ENCODE measurements at regions not wholly inside any gene's neighbourhood (a gene's known extent, or its start where the extent isn't known, plus 50 kb on each side); places are given as distances from the start of the nearest gene placed in this dataset.
A peak's percentile ranks its signal among the peaks of the same experiment; 100 is the strongest.

- no peak overlapping the region for H3K4me3 Mint-ChIP-seq (ENCODE audit: low read depth)
- no peaks in the 10 kb centered on the region for H3K9me3 Mint-ChIP-seq (ENCODE audit: low read depth)
- no peaks in the 10 kb centered on the region for H3K4me1 Mint-ChIP-seq (ENCODE audit: low read depth)
Measured at GRCh38 chr2:13240061-13240460, 523.3 kb downstream of the TRIB2 start.

GRCh38 chr2:13240789-13241487 lies 524.2 kb downstream of the TRIB2 start:
- no peaks in the 10 kb centered on the region for H3K27me3 Mint-ChIP-seq
- no peaks in the 10 kb centered on the region for H3K4me1 Mint-ChIP-seq (ENCODE audit: low read depth)
- no peak for DNase-seq (ENCODE audit: low spot score, unreplicated experiment)
- H3K27ac Mint-ChIP-seq, result no peak overlapping the region
- H3K36me3 Mint-ChIP-seq (ENCODE audit: insufficient read depth), result no peaks in the 10 kb centered on the region
- no peak overlapping the region for H3K4me3 Mint-ChIP-seq (ENCODE audit: low read depth)
- no peaks in the 10 kb centered on the region for H3K9me3 Mint-ChIP-seq (ENCODE audit: low read depth)
- TF ChIP-seq, protein P1, sequence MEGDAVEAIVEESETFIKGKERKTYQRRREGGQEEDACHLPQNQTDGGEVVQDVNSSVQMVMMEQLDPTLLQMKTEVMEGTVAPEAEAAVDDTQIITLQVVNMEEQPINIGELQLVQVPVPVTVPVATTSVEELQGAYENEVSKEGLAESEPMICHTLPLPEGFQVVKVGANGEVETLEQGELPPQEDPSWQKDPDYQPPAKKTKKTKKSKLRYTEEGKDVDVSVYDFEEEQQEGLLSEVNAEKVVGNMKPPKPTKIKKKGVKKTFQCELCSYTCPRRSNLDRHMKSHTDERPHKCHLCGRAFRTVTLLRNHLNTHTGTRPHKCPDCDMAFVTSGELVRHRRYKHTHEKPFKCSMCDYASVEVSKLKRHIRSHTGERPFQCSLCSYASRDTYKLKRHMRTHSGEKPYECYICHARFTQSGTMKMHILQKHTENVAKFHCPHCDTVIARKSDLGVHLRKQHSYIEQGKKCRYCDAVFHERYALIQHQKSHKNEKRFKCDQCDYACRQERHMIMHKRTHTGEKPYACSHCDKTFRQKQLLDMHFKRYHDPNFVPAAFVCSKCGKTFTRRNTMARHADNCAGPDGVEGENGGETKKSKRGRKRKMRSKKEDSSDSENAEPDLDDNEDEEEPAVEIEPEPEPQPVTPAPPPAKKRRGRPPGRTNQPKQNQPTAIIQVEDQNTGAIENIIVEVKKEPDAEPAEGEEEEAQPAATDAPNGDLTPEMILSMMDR (IDR thresholded peaks at IDR 0.05; ENCODE audit: unreplicated experiment), result no peak

More at GRCh38 chr2:13240061-13240460, 523.3 kb downstream of the TRIB2 start:
- DNase-seq (ENCODE audit: low spot score, unreplicated experiment), result no peak
- no peaks in the 10 kb centered on the region for H3K27me3 Mint-ChIP-seq
- H3K27ac Mint-ChIP-seq, result no peak overlapping the region
- TF ChIP-seq, protein P1 (IDR thresholded peaks at IDR 0.05; ENCODE audit: unreplicated experiment), result no peak
- no peaks in the 10 kb centered on the region for H3K36me3 Mint-ChIP-seq (ENCODE audit: insufficient read depth)

DNA sequence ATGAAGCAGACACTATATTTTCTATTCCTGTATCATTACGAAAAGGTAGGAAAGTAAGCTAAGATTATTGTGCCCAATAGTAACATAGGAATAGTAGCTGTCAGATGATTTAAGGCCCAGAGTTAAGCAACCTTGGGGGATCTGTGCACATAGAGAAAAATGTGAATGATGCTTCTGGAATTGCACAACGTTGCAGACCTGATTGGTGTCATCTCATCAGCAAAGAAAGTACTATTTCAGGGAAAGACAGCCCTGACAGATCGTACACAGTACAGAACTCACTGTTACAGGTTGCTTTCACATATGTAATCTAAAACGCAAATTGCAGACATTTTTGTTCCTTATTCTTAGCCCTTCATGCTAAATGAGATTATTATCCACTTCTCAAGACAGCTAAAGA lies 535.9 kb downstream of the TRIB2 start:
- TF ChIP-seq, protein P1 (IDR thresholded peaks at IDR 0.05; ENCODE audit: unreplicated experiment), result no peak
- H3K27ac Mint-ChIP-seq, result no peak overlapping the region
- no peaks in the 10 kb centered on the region for H3K4me1 Mint-ChIP-seq (ENCODE audit: low read depth)

DNA sequence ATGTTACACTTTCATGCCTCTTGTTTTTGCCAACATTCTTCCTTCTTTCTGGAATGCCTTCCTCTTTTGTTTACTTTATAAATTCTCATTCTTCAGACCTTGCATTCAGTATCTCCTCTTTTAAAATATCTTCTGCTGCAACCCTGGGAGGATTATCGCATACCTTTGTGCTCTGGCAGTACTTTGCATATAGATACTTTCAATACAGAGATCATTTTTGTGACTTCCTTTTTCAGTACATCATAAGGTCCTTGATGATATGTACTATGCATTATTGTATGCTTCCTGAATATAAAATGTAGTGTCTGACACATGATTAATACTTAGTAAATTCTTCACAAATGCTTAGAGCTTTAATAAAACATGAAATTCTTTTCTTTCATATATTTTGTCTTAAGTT lies 538.7 kb downstream of the TRIB2 start:
- DNase-seq (ENCODE audit: low spot score, unreplicated experiment), result no peak
- Mint-ChIP-seq H3K27me3 (no peaks in the 10 kb centered on the region), H3K9me3 (ENCODE audit: low read depth) (no peaks in the 10 kb centered on the region), H3K4me3 (ENCODE audit: low read depth) (no peak overlapping the region), H3K4me1 (ENCODE audit: low read depth) (no peaks in the 10 kb centered on the region), H3K27ac (no peak overlapping the region), H3K36me3 (ENCODE audit: insufficient read depth) (no peaks in the 10 kb centered on the region)
- TF ChIP-seq, protein P1 (IDR thresholded peaks at IDR 0.05; ENCODE audit: unreplicated experiment), result no peak

More for the DNA sequence above, 535.9 kb downstream of the TRIB2 start:
- no peak overlapping the region for H3K4me3 Mint-ChIP-seq (ENCODE audit: low read depth)
- no peaks in the 10 kb centered on the region for H3K27me3 Mint-ChIP-seq
- H3K9me3 Mint-ChIP-seq (ENCODE audit: low read depth), result no peaks in the 10 kb centered on the region
- DNase-seq (ENCODE audit: low spot score, unreplicated experiment), result no peak
- no peaks in the 10 kb centered on the region for H3K36me3 Mint-ChIP-seq (ENCODE audit: insufficient read depth)

DNA sequence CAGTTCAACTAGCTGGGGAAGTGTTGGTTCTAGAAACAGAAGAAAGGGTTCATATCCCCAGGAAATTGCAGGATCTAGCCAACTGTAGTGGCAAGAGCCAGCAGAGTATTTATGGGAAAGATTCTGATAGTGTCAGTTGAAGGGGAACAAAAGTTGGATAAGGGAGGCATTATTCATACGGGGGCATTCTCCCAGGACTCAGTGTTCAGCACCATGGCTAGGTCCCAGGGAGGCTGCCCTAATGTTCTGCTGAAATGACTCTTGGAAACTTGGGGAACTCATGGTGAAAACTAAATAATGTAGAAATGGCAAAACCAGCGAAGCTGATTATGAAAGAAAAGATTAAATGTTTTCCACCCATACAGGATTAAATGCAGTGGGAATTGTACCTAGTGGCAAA lies 543.7 kb downstream of the TRIB2 start:
- Mint-ChIP-seq H3K4me3 (ENCODE audit: low read depth) (no peak overlapping the region), H3K4me1 (ENCODE audit: low read depth) (no peaks in the 10 kb centered on the region), H3K36me3 (ENCODE audit: insufficient read depth) (no peaks in the 10 kb centered on the region), H3K9me3 (ENCODE audit: low read depth) (peaks cover 13% of the 10 kb centered on the region), H3K27me3 (no peaks in the 10 kb centered on the region), H3K27ac (no peak overlapping the region)
- TF ChIP-seq, protein P1 (IDR thresholded peaks at IDR 0.05; ENCODE audit: unreplicated experiment), result no peak
- DNase-seq (ENCODE audit: low spot score, unreplicated experiment), result peak; percentile 10
